ENCODE measurements at regions not wholly inside any gene's neighbourhood (a gene's known extent, or its start where the extent isn't known, plus 50 kb on each side); places are given as distances from the start of the nearest gene placed in this dataset.

DNA sequence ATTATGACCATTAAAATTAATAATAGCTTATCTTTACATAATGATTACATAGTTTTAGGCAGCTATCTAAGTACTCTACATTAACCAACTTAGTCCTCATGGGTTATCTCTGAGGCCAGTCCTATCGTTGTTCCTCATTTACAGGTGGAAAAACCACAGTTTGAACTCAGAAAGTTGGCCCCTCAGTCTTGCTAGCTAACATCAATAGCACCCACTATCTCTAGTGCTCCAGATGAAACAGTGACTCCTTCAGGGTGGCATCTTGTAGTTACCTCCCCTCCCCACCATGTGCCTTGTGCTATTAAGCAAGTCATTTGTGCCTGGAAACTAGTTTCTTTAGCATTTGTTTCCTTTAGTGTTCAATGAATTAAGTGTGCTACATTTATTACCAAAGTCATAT lies 1086.7 kb downstream of the EFNB2 start:
- no peak overlapping the region for H2AFZ ChIP-seq
- TF ChIP-seq CTCF (conservative IDR thresholded peaks at IDR 0.05; ENCODE audit: low read depth in 2 of 2) (0 out of 4 replicates have a peak, but pooled peaks of 1 of the 2 experiments have one; percentile 5), NANOG (IDR thresholded peaks at IDR 0.05; ENCODE audit: borderline replicate concordance) (no peak)
- H3K4me3 Mint-ChIP-seq = no peak overlapping the region
- H3K36me3 ChIP-seq (ENCODE audit: insufficient read depth) = no peaks in the 10 kb centered on the region
- H3K27ac ChIP-seq (ENCODE audit: low read depth) = no peak overlapping the region
- H3K4me2 ChIP-seq = no peak overlapping the region
- H3F3A ChIP-seq (replicated peaks; ENCODE audit: low read depth) = no peaks in the 10 kb centered on the region
- H4K20me1 ChIP-seq (replicated peaks; ENCODE audit: insufficient read depth) = no peaks in the 10 kb centered on the region
- no peaks in the 10 kb centered on the region for H3K4me1 ChIP-seq (ENCODE audit: insufficient read depth)
- no peaks in the 10 kb centered on the region for H3K4me1 Mint-ChIP-seq
- no peaks in the 10 kb centered on the region for H3K27me3 ChIP-seq (ENCODE audit: insufficient read depth)
- no peaks in the 10 kb centered on the region for H3K9me2 ChIP-seq (ENCODE audit: insufficient read depth)
- H3K27me3 Mint-ChIP-seq (ENCODE audit: insufficient read depth, low read depth, poor library complexity) = no peaks in the 10 kb centered on the region
- DNase-seq (ENCODE audit: low spot score) (no peak), ATAC-seq (no peak)
- H3K4me3 ChIP-seq = no peak overlapping the region
- no peak overlapping the region for H3K27ac Mint-ChIP-seq
- no peaks in the 10 kb centered on the region for H3K79me2 ChIP-seq (replicated peaks; ENCODE audit: insufficient read depth)
- no peaks in the 10 kb centered on the region for H3K9me3 Mint-ChIP-seq
- H3K36me3 Mint-ChIP-seq (ENCODE audit: low read depth) = no peaks in the 10 kb centered on the region

DNA sequence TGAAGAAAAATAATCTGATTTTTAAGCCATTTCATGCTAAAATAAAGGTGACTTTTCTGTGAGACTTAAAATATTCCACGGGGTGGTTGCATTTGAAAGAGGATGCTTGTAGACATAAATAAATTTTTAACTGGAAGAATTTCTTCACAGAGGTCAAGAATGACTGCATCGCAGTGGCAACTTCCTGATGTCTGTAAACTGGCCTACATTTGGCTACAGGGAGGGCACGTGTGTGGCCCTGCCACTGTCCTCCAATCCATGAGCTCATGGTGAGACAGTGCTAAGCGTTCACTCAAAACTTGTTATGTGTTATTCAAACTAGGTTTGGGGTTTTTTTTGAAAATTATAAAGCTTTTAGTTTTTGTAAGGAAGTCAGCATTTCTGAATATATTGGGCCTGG lies 1089.3 kb downstream of the EFNB2 start:
- H3K4me3 ChIP-seq = no peak overlapping the region
- 0 out of 2 replicates have a peak overlapping the region, but pooled peaks have one; percentile 23 for H2AFZ ChIP-seq
- H3K9me2 ChIP-seq (ENCODE audit: insufficient read depth) = no peaks in the 10 kb centered on the region
- H3K27me3 ChIP-seq (ENCODE audit: insufficient read depth) = no peaks in the 10 kb centered on the region
- no peaks in the 10 kb centered on the region for H3K27me3 Mint-ChIP-seq (ENCODE audit: insufficient read depth, low read depth, poor library complexity)
- no peaks in the 10 kb centered on the region for H3K4me1 Mint-ChIP-seq
- no peak overlapping the region for H3K4me3 Mint-ChIP-seq
- no peaks in the 10 kb centered on the region for H3K36me3 ChIP-seq (ENCODE audit: insufficient read depth)
- no peak overlapping the region for H3K27ac Mint-ChIP-seq
- no peak overlapping the region for H3K27ac ChIP-seq (ENCODE audit: low read depth)
- ATAC-seq = no peak
- H4K20me1 ChIP-seq (replicated peaks; ENCODE audit: insufficient read depth) = no peaks in the 10 kb centered on the region
- DNase-seq (ENCODE audit: low spot score) = no peak
- no peaks in the 10 kb centered on the region for H3K36me3 Mint-ChIP-seq (ENCODE audit: low read depth)
- H3K4me2 ChIP-seq = no peak overlapping the region
- no peaks in the 10 kb centered on the region for H3K9me3 Mint-ChIP-seq
- H3F3A ChIP-seq (replicated peaks; ENCODE audit: low read depth) = no peaks in the 10 kb centered on the region
- H3K79me2 ChIP-seq (replicated peaks; ENCODE audit: insufficient read depth) = no peaks in the 10 kb centered on the region
- TF ChIP-seq, protein P1, sequence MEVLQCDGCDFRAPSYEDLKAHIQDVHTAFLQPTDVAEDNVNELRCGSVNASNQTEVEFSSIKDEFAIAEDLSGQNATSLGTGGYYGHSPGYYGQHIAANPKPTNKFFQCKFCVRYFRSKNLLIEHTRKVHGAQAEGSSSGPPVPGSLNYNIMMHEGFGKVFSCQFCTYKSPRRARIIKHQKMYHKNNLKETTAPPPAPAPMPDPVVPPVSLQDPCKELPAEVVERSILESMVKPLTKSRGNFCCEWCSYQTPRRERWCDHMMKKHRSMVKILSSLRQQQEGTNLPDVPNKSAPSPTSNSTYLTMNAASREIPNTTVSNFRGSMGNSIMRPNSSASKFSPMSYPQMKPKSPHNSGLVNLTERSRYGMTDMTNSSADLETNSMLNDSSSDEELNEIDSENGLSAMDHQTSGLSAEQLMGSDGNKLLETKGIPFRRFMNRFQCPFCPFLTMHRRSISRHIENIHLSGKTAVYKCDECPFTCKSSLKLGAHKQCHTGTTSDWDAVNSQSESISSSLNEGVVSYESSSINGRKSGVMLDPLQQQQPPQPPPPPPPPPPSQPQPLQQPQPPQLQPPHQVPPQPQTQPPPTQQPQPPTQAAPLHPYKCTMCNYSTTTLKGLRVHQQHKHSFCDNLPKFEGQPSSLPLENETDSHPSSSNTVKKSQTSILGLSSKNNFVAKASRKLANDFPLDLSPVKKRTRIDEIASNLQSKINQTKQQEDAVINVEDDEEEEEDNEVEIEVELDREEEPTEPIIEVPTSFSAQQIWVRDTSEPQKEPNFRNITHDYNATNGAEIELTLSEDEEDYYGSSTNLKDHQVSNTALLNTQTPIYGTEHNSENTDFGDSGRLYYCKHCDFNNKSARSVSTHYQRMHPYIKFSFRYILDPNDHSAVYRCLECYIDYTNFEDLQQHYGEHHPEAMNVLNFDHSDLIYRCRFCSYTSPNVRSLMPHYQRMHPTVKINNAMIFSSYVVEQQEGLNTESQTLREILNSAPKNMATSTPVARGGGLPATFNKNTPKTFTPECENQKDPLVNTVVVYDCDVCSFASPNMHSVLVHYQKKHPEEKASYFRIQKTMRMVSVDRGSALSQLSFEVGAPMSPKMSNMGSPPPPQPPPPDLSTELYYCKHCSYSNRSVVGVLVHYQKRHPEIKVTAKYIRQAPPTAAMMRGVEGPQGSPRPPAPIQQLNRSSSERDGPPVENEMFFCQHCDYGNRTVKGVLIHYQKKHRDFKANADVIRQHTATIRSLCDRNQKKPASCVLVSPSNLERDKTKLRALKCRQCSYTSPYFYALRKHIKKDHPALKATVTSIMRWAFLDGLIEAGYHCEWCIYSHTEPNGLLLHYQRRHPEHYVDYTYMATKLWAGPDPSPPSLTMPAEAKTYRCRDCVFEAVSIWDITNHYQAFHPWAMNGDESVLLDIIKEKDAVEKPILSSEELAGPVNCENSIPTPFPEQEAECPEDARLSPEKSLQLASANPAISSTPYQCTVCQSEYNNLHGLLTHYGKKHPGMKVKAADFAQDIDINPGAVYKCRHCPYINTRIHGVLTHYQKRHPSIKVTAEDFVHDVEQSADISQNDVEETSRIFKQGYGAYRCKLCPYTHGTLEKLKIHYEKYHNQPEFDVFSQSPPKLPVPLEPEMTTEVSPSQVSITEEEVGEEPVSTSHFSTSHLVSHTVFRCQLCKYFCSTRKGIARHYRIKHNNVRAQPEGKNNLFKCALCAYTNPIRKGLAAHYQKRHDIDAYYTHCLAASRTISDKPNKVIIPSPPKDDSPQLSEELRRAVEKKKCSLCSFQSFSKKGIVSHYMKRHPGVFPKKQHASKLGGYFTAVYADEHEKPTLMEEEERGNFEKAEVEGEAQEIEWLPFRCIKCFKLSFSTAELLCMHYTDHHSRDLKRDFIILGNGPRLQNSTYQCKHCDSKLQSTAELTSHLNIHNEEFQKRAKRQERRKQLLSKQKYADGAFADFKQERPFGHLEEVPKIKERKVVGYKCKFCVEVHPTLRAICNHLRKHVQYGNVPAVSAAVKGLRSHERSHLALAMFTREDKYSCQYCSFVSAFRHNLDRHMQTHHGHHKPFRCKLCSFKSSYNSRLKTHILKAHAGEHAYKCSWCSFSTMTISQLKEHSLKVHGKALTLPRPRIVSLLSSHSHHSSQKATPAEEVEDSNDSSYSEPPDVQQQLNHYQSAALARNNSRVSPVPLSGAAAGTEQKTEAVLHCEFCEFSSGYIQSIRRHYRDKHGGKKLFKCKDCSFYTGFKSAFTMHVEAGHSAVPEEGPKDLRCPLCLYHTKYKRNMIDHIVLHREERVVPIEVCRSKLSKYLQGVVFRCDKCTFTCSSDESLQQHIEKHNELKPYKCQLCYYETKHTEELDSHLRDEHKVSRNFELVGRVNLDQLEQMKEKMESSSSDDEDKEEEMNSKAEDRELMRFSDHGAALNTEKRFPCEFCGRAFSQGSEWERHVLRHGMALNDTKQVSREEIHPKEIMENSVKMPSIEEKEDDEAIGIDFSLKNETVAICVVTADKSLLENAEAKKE (CRISPR knock-in tag; IDR thresholded peaks at IDR 0.05) = no peak
- TF ChIP-seq, protein P2, sequence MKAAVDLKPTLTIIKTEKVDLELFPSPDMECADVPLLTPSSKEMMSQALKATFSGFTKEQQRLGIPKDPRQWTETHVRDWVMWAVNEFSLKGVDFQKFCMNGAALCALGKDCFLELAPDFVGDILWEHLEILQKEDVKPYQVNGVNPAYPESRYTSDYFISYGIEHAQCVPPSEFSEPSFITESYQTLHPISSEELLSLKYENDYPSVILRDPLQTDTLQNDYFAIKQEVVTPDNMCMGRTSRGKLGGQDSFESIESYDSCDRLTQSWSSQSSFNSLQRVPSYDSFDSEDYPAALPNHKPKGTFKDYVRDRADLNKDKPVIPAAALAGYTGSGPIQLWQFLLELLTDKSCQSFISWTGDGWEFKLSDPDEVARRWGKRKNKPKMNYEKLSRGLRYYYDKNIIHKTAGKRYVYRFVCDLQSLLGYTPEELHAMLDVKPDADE (IDR thresholded peaks at IDR 0.05) = no peak
- TF ChIP-seq STAT1 (IDR thresholded peaks at IDR 0.05; ENCODE audit: unreplicated experiment) = no peak
- no peaks in the 10 kb centered on the region for H3K4me1 ChIP-seq (ENCODE audit: insufficient read depth)

Data from GM23338 (cell line).